Astrocyte (in vitro differentiated cells and primary cell): ENCODE measurements at regions not wholly inside any gene's neighbourhood (a gene's known extent, or its start where the extent isn't known, plus 50 kb on each side); places are given as distances from the start of the nearest gene placed in this dataset.

ENCODE experiments used
- CTCF ChIP-seq: IDR thresholded peaks from 2 replicates; pipeline ENCODE4 v1.5.1; 2011; ENCODE audit warnings: low read depth, mild to moderate bottlenecking, inconsistent platforms, low read length, moderate library complexity; ENCODE audit not compliant: insufficient read depth
- EZH2 ChIP-seq: IDR thresholded peaks from 2 replicates; pipeline ENCODE4 v1.6.1; 2012; ENCODE audit warnings: mild to moderate bottlenecking, low read length, inconsistent platforms; ENCODE audit not compliant: insufficient read depth

GRCh38 chrX:33339219-33339618 is 127.9 kb upstream of the DMD start:
- TF ChIP-seq EZH2 (no peak), CTCF (no peak)
